ENCODE measurements at regions not wholly inside any gene's neighbourhood (a gene's known extent, or its start where the extent isn't known, plus 50 kb on each side); places are given as distances from the start of the nearest gene placed in this dataset.

- TF ChIP-seq ZBTB33 (IDR thresholded peaks at IDR 0.05; ENCODE audit: extremely low read depth, insufficient replicate concordance, low read length) (no peak), JUND (IDR thresholded peaks at IDR 0.05) (no peak), CEBPB (IDR thresholded peaks at IDR 0.05; ENCODE audit: low read depth) (no peak), MAX (IDR thresholded peaks at IDR 0.05) (no peak), ZNF274 (IDR thresholded peaks at IDR 0.05; ENCODE audit: low read depth, low read length) (no peak), CTCF (IDR thresholded peaks at IDR 0.05 in 2 of 3, conservative IDR thresholded peaks at IDR 0.05 in 1 of 3; ENCODE audit: borderline replicate concordance in 1 of 3, insufficient read depth in 1 of 3, low read depth in 2 of 3, low read length in 2 of 3) (no peak), EGR1 (IDR thresholded peaks at IDR 0.05; ENCODE audit: low read depth) (no peak), RAD21 (IDR thresholded peaks at IDR 0.05; ENCODE audit: low read depth) (no peak), SIN3A (IDR thresholded peaks at IDR 0.05; ENCODE audit: low read depth) (no peak)
Measured at GRCh38 chr5:120749737-120750136, 285.6 kb downstream of the PRR16 start (continued).

GRCh38 chr5:120759587-120759986 lies 295.5 kb downstream of the PRR16 start:
- Histone ChIP-seq H3K9me2 (ENCODE audit: insufficient read depth) (no peaks in the 10 kb centered on the region; the same call in 1 of the 2 replicates), H3K4me3 (replicated peaks in 1 of 2; ENCODE audit: low read depth in 1 of 2, low read length in 2 of 2) (no peak overlapping the region), H3K27ac (ENCODE audit: low read depth, low read length) (no peak overlapping the region), H3K4me1 (ENCODE audit: control insufficient read depth in 1 of 2, insufficient read depth in 2 of 2, low read length in 2 of 2) (no peaks in the 10 kb centered on the region), H3K9me3 (ENCODE audit: control insufficient read depth in 1 of 2, insufficient read depth in 1 of 2, low read depth in 1 of 2, low read length in 2 of 2) (peaks cover 0 to 4% of the 10 kb centered on the region in 2 experiments; a peak in 1 of 4 replicates), H3K27me3 (ENCODE audit: insufficient read depth, low read length) (no peaks in the 10 kb centered on the region), H3K36me3 (ENCODE audit: control insufficient read depth in 1 of 2, insufficient read depth in 2 of 2, low read length in 2 of 2) (no peaks in the 10 kb centered on the region), H3K4me2 (ENCODE audit: low read length) (no peak overlapping the region), H3K79me2 (ENCODE audit: insufficient read depth, low read length) (no peaks in the 10 kb centered on the region), H4K20me1 (ENCODE audit: insufficient read depth) (no peaks in the 10 kb centered on the region), H2AFZ (ENCODE audit: low read depth, low read length, poor library complexity, severe bottlenecking) (no peak overlapping the region), H3K9ac (ENCODE audit: low read length) (no peak overlapping the region)
- ChIA-PET RAD21 (ENCODE audit: low non-redundant PET in 1 of 2, low total read pairs in 2 of 2, uncharacterized antibody in 2 of 2, unreplicated experiment in 2 of 2) (no interaction called here), CTCF (no interaction called here), POLR2A (no interaction called here)
- no TSS peak for BruUV-seq (replicated peaks)
- intact Hi-C loops (cut with micrococcal nuclease) = no loop called here
- DNase-seq (ENCODE audit: low read depth, low spot score) (no peak), ATAC-seq (no peak)
- no peak for TF ChIP-seq CBX3 (IDR thresholded peaks at IDR 0.05; ENCODE audit: low read depth)
- no peak for TF ChIP-seq EZH2 (IDR thresholded peaks at IDR 0.05)
- TF ChIP-seq CTCF (IDR thresholded peaks at IDR 0.05 in 2 of 3, conservative IDR thresholded peaks at IDR 0.05 in 1 of 3; ENCODE audit: borderline replicate concordance in 1 of 3, insufficient read depth in 1 of 3, low read depth in 2 of 3, low read length in 2 of 3) = no peak
- TF ChIP-seq ATF3 (IDR thresholded peaks at IDR 0.05) = no peak
- TF ChIP-seq SIN3A (IDR thresholded peaks at IDR 0.05; ENCODE audit: low read depth) = no peak
- no peak for TF ChIP-seq ZFX (IDR thresholded peaks at IDR 0.05)
- TF ChIP-seq TCF7L2 (IDR thresholded peaks at IDR 0.05; ENCODE audit: borderline replicate concordance, extremely low read depth, insufficient read depth, insufficient read length) = no peak
- TF ChIP-seq POLR2A (IDR thresholded peaks at IDR 0.05; ENCODE audit: borderline replicate concordance, extremely low read depth, insufficient read depth, insufficient read length) = no peak
- no peak for TF ChIP-seq EZH2phosphoT487 (IDR thresholded peaks at IDR 0.05; ENCODE audit: borderline replicate concordance)
- no peak for TF ChIP-seq MAX (IDR thresholded peaks at IDR 0.05)

Measured in HCT116 (cell line).